ENCODE measurements at regions not wholly inside any gene's neighbourhood (a gene's known extent, or its start where the extent isn't known, plus 50 kb on each side); places are given as distances from the start of the nearest gene placed in this dataset.

DNA sequence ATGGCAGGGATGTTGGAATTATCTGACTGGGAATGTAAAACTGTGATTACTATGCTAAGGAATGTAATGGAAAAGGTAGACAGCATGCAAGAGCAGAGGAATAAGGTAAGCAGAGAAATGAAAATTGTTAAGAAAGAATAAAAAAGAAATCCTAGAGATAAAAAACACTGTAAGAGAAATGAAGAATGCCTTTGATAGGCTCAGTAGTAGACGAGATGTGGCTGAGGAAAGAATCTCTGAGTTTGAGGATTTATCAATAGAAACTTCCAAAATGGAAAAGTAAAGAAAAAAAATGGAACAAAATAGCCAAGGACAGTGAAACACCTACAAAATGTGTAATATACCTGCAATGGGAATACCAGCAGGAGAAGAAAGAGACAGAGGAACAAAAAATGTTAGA is 468.5 kb upstream of the PIK3R1 start:
- TF ChIP-seq POLR2AphosphoS5 (IDR thresholded peaks at IDR 0.05; ENCODE audit: low read depth, low read length) (no peak), POLR2A (IDR thresholded peaks at IDR 0.05; ENCODE audit: low read depth, low read length) (no peak), TAF1 (IDR thresholded peaks at IDR 0.05; ENCODE audit: low read depth, low read length) (no peak), SPI1 (IDR thresholded peaks at IDR 0.05; ENCODE audit: low read depth, low read length) (no peak), PAX5 (IDR thresholded peaks at IDR 0.05; ENCODE audit: insufficient read depth, low read length, severe bottlenecking) (no peak)
